Osteoblast (primary cell): ENCODE measurements at regions not wholly inside any gene's neighbourhood (a gene's known extent, or its start where the extent isn't known, plus 50 kb on each side); places are given as distances from the start of the nearest gene placed in this dataset.
"Not testable (repeated sequence)": the region's sequence is repeated elsewhere in the genome, so short reads cannot be mapped to it uniquely, and the experiment has no call there.

Experiments
- DNase-seq: peaks from one replicate; pipeline ENCODE4 v3.0.0; 2011; ENCODE audit warnings: low spot score, mixed read lengths; ENCODE audit not compliant: insufficient read length; ENCODE audit errors: missing footprints
- H2AFZ ChIP-seq: 2 replicates; pipeline ENCODE4 v1.6.0; 2011; ENCODE audit warnings: mild to moderate bottlenecking, low read length
- H3K27ac ChIP-seq: 2 replicates; pipeline ENCODE4 v1.5.1; 2011; ENCODE audit warnings: mild to moderate bottlenecking, low read depth, low read length, moderate library complexity
- H3K27me3 ChIP-seq: 2 replicates; pipeline ENCODE4 v1.6.0; 2012; ENCODE audit warnings: mild to moderate bottlenecking, control low read depth, inconsistent platforms, low read length, moderate library complexity; ENCODE audit not compliant: insufficient read depth
- H3K36me3 ChIP-seq: 2 replicates; pipeline ENCODE4 v1.5.1; 2011; ENCODE audit warnings: mild to moderate bottlenecking, low read length, control low read depth, moderate library complexity; ENCODE audit not compliant: insufficient read depth
- H3K4me1 ChIP-seq: 2 replicates; pipeline ENCODE4 v1.5.1; 2011; ENCODE audit warnings: mild to moderate bottlenecking, low read length, control low read depth, moderate library complexity; ENCODE audit not compliant: insufficient read depth
- H3K4me2 ChIP-seq: 2 replicates; pipeline ENCODE4 v1.6.0; 2011; ENCODE audit warnings: mild to moderate bottlenecking, low read length; ENCODE audit not compliant: insufficient read depth
- H3K4me3 ChIP-seq: fragments of 200-600 bp; sonication (generic); 3 replicates; pipeline ENCODE4 v1.5.1; 2012; ENCODE audit warnings: mild to moderate bottlenecking, low read length, inconsistent platforms; ENCODE audit not compliant: insufficient read depth
- H3K79me2 ChIP-seq: 2 replicates; pipeline ENCODE4 v1.6.0; 2012; ENCODE audit warnings: mild to moderate bottlenecking, low read length, control low read depth, inconsistent platforms; ENCODE audit not compliant: insufficient read depth
- H3K9me3 ChIP-seq: 2 replicates; pipeline ENCODE4 v1.5.1; 2011; ENCODE audit warnings: low read depth, low read length, control low read depth
- H4K20me1 ChIP-seq: 2 replicates; pipeline ENCODE4 v1.6.0; 2012; ENCODE audit warnings: mild to moderate bottlenecking, low read length, control low read depth; ENCODE audit not compliant: insufficient read depth
- TF ChIP-seq, protein P1 (sequence below): IDR thresholded peaks from 2 replicates; pipeline ENCODE4 v1.5.1; 2011; ENCODE audit warnings: mild to moderate bottlenecking, low read depth, low read length, moderate library complexity; ENCODE audit errors: extremely low read depth

DNA sequence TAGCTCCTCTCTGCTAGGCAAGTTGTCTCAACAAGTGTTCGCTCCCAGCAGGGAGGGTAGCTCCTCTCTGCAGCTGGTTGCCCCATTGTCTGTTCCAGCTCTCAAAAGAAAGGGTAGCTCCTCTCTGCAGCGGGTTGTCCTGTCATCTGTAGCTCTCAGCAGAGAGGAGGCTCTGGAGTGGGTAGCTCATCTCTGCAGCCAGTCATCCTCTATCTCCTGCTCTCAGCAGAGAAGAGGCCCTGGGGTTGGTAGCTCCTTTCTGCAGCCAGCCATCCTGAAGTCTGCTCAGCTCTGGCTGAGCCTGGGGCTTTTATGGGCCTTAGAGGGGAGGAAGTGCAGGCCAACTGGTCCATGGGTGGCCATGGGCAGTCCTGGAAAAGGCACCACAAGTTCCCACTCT lies 342.7 kb downstream of the PTTG2 start:
- DNase-seq = no peak
- Histone ChIP-seq H3K79me2 (no peaks in the 10 kb centered on the region), H3K27me3 (no peaks in the 10 kb centered on the region), H3K4me1 (no peaks in the 10 kb centered on the region), H3K9me3 (peaks cover 9% of the 10 kb centered on the region), H3K27ac (no peak overlapping the region), H3K36me3 (no peaks in the 10 kb centered on the region), H2AFZ (no peak overlapping the region), H4K20me1 (no peaks in the 10 kb centered on the region), H3K4me3 (no peak overlapping the region), H3K4me2 (no peak overlapping the region)
- TF ChIP-seq, protein P1, sequence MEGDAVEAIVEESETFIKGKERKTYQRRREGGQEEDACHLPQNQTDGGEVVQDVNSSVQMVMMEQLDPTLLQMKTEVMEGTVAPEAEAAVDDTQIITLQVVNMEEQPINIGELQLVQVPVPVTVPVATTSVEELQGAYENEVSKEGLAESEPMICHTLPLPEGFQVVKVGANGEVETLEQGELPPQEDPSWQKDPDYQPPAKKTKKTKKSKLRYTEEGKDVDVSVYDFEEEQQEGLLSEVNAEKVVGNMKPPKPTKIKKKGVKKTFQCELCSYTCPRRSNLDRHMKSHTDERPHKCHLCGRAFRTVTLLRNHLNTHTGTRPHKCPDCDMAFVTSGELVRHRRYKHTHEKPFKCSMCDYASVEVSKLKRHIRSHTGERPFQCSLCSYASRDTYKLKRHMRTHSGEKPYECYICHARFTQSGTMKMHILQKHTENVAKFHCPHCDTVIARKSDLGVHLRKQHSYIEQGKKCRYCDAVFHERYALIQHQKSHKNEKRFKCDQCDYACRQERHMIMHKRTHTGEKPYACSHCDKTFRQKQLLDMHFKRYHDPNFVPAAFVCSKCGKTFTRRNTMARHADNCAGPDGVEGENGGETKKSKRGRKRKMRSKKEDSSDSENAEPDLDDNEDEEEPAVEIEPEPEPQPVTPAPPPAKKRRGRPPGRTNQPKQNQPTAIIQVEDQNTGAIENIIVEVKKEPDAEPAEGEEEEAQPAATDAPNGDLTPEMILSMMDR = no peak

DNA sequence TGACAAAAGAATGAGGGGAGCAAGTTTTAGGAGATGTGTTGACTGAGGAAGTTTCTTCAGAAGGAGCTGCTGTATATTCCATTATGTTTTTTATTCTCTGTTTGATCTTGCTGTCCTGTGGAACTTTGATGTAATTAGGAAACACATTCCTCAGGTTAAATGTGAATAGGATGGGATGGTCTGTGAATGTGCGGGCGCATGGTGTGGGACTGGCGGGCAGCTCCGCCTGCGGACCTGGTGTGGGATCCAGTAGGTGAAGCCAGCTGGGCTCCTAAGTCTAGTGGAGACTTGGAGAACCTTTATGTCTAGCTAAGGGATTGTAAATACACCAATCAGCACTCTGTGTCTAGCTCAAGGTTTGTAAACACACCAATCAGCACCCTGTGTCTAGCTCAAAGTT lies 344.3 kb downstream of the PTTG2 start:
- not testable (repeated sequence) for H3K27me3 ChIP-seq, H3K4me2 ChIP-seq, H2AFZ ChIP-seq, H4K20me1 ChIP-seq, DNase-seq, H3K4me1 ChIP-seq, H3K36me3 ChIP-seq, H3K4me3 ChIP-seq, H3K27ac ChIP-seq, H3K79me2 ChIP-seq, H3K9me3 ChIP-seq

DNA sequence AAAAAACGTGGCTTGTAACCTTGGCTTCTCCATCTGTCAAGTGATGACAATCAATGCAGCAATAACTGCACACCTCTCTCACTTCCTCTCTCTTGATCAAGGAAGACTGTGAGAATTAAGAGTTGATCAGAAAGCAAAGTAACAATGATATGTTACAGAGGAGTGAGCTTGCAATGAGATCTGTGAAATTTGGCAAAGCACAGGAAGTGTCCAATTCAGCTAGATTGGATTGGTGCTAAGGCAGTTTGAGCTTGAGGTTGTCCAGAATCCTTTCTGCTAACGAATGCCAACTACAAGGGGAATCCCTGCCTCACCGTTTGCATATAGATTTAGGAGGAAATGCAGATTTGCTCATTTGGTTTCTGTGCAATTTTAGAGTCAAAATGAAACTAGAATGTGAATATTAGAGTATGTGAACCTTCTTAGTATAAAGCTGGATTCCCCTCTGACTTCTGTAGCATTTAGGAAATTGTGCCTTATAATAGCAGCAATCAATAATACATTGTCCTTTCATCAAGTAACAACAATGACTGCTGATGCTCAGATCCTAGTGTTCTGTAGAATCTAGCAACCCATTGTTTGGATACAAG lies 346.4 kb downstream of the PTTG2 start:
- peaks cover 3% of the 10 kb centered on the region for H3K9me3 ChIP-seq
- TF ChIP-seq, protein P1 = no peak
- H3K27ac ChIP-seq = no peak overlapping the region
- H3K4me1 ChIP-seq = no peaks in the 10 kb centered on the region
- H3K4me3 ChIP-seq = no peak overlapping the region
- no peaks in the 10 kb centered on the region for H3K36me3 ChIP-seq
- DNase-seq = peak; percentile 55
- no peaks in the 10 kb centered on the region for H3K79me2 ChIP-seq
- no peaks in the 10 kb centered on the region for H3K27me3 ChIP-seq
- no peak overlapping the region for H2AFZ ChIP-seq
- no peaks in the 10 kb centered on the region for H4K20me1 ChIP-seq
- no peak overlapping the region for H3K4me2 ChIP-seq

DNA sequence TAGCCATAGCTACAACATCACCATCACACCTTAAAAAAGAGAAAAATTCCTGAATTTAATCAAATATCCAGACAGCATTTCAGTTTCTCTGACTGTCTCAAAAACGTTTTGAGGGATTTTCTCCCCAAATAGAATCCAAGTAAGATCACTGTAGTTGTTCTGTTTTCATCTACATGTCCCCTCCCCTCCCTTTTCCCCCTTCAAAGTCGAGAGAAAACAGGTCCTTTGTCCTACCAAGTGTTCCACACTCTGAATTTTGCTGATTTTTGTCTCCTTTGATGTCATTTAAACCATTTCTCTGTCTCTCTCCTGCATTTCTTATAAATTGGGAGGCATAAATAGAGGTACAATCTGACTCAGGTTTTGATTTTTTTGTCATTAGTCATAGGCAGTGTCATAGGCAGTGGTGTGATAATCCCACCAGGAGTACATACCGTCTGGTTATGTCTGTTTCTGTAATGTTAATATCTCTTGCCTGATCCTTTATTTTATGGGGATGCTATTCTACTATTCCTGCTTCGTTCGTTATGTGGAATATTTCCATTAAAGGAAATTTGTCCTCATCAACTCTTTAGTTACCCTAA lies 348.6 kb downstream of the PTTG2 start:
- Histone ChIP-seq H3K4me2 (no peak overlapping the region), H2AFZ (peak overlapping the region; percentile 30), H3K27me3 (no peaks in the 10 kb centered on the region), H3K27ac (no peak overlapping the region), H4K20me1 (no peaks in the 10 kb centered on the region), H3K36me3 (no peaks in the 10 kb centered on the region), H3K4me3 (no peak overlapping the region), H3K4me1 (peaks cover 2% of the 10 kb centered on the region), H3K9me3 (no peaks in the 10 kb centered on the region), H3K79me2 (no peaks in the 10 kb centered on the region)
- TF ChIP-seq, protein P1 = no peak
- DNase-seq = peak; percentile 53
